Fibroblast of pulmonary artery (primary cell): ENCODE measurements at regions not wholly inside any gene's neighbourhood (a gene's known extent, or its start where the extent isn't known, plus 50 kb on each side); places are given as distances from the start of the nearest gene placed in this dataset.

Experiments used
- DNase-seq: peaks from one replicate; pipeline ENCODE4 v3.0.0-alpha.2; 2010; ENCODE audit warnings: low read depth
- H3K4me3 ChIP-seq: replicated peaks from 2 replicates; pipeline ENCODE4 v1.5.1; 2011; ENCODE audit warnings: low read depth, mild to moderate bottlenecking, control low read depth, low read length, moderate library complexity
- TF ChIP-seq, protein P1 (sequence below): IDR thresholded peaks from 2 replicates; pipeline ENCODE4 v1.5.1; 2011; ENCODE audit warnings: mild to moderate bottlenecking, control low read depth, low read length, inconsistent platforms; ENCODE audit errors: missing control alignments

DNA sequence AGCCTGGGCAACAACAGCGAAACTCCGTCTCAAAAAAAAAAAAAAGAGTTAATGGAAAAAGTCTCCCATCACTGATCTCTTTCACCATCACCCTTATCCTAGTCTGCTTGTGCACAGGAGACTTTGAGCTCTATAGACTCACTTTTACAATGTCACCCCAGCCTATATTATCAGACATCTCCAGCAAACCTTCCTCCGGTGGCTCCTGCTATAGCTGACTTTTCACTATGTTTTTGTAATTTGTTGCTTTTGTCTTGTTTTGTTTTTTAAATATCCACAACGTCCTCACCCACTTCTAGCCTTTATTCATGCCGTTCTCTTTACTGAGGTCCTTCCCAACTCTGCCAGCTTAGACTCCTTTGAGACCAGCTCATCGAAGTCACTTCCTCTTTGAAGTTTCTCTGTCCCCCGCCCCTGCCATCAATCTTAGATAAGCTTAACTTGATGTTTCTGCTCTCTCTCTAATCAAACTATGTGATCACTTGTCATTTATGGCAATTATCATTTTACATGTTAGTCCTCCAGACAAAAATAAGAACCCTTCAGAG, 82.7 kb upstream of the CHD2 start:
- no peak for DNase-seq
- TF ChIP-seq, protein P1, sequence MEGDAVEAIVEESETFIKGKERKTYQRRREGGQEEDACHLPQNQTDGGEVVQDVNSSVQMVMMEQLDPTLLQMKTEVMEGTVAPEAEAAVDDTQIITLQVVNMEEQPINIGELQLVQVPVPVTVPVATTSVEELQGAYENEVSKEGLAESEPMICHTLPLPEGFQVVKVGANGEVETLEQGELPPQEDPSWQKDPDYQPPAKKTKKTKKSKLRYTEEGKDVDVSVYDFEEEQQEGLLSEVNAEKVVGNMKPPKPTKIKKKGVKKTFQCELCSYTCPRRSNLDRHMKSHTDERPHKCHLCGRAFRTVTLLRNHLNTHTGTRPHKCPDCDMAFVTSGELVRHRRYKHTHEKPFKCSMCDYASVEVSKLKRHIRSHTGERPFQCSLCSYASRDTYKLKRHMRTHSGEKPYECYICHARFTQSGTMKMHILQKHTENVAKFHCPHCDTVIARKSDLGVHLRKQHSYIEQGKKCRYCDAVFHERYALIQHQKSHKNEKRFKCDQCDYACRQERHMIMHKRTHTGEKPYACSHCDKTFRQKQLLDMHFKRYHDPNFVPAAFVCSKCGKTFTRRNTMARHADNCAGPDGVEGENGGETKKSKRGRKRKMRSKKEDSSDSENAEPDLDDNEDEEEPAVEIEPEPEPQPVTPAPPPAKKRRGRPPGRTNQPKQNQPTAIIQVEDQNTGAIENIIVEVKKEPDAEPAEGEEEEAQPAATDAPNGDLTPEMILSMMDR: no peak
- H3K4me3 ChIP-seq: no peak overlapping the region

DNA sequence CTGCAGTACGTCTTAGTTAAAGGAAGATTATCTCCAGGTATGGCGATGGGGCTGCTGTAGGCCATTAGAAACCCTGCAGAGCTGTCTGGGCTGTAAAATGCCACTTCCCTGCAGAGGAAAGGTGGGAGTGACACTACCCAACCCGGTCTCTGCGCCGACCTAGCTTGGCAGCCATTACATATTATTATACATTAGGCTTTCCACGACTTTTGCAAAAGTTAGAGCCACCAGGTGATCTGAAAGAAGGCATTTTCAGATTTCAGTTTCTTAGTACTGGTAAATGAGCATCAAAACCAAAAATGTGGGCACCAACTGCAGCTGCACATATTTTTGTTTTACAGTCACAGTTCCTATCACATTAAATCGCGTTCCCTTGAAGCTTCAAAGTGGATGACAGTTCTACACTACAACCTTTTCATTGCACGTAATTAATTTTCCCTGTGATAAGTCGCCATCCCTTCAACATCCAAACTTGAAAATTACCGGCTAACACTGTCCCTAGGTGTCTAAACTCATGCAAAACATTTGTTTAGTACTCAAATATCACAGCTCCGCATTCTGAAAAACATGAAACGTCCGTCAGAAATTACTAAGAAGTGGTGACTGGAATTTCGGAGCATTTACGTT, 81.4 kb upstream of the CHD2 start:
- DNase-seq: no peak
- TF ChIP-seq, protein P1: no peak
- H3K4me3 ChIP-seq: no peak overlapping the region

DNA sequence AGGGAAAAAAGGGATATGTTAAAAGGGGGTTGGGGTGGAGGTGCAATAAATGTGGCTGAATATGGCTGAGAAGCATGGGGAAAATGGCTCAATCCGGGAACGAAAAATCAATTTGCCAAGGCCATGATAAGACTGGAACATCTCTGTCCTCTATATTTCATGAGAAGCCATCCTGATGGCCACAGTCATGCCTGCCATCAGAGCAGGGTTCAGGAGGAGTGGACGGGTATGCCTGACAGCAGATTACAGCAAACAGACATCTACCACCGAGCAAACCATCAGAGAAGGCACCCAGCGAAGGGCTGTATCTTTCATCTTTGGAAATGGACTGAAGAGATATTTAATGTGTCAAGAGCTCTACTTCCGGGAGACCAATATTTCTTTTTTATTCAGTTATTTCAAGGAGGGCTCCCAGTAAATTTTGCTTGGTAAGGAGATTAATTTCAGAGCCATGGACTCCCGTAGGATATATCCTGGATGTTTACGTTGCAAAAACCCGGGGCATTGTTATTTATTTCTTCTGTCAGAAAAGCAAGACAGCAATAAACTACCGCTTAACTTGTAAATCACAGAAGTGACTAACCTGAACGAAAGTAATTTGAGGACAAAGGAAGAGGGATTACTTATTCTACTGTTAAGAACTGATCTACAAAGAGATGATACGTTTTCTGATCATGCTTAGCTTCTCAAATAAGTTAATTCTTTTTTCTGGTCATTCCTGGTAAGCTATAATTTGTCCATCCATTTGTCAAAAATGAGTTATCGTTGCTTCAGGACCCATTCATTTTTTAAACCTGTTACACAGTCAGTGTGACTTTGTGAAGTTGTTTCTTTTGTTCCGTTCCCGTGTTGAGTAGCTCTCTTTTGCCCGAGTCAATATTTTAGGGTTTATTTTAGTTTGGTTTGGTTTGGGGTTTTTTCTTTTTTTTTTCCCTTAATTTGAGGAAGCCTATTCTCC, 80.6 kb upstream of the CHD2 start:
- H3K4me3 ChIP-seq: peak overlapping the region; percentile 34
- no peak for DNase-seq
- TF ChIP-seq, protein P1: no peak

DNA sequence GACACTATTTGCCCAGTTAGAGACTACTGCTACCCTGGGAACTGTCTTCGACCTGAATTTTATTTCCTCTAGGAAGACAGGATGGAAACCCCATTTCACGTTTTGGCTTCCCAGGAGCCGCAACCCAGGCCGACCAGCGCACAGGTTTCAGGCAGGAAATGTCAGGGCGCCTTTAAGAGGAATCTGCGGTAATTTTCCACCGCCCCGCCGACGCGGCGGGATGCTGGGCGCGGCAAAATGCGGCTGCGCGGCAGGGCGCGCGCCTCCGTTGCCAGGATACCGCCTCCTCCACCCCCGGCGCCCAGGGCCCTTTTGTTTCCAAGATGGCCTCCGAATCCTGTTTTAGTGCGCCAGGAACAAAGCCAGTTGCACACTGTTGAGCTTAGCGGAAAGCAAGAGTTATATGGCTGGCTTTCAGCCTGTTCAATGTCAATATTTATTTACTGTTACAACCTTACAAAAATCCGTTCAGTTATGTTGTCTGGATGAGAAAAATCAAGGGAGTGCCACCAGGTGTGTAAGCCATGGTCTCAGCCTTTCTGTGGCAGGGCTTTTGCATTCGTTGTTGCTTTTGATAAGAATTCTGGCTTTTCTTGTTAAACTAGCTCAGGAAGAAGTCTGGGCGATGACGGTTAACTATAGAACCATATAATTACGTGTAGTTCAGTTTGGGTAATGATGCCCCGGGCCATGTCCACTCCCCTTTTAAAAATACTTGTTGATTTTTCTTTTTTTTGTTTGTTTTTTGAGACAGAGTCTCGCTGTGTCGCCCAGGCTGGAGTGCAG, 79.7 kb upstream of the CHD2 start:
- peak; percentile 92 for DNase-seq
- peak overlapping the region; percentile 34 for H3K4me3 ChIP-seq
- TF ChIP-seq, protein P1: no peak

DNA sequence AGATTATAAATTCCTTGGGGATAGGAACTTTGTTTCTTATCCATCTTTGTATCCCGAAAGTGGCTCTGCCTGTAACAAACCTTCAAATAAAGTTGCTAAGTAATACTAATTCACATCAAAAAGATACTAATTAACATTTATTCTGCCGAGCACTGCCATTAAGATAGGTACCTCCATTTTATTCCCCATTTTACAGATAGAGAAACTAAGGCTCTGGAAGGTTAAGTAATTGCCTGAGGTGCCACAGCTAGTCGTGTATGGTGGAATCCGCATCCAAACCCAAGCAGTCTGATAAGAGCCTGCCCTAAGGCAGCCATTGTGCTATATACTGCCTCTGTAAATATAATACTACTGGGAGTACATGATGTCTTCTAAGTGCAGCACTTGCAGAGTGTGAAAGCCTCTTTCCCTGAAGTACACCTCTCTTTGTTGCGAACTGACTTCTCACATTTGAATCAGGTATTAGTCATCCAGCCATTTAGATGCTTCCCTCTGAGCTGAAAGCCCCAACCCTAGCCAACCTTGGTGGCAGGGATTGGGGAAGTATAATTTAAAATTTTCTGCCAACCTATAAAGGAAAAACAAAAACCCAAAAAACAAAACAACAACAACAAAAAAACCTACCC, 78.5 kb upstream of the CHD2 start:
- H3K4me3 ChIP-seq: no peak overlapping the region
- TF ChIP-seq, protein P1: no peak
- no peak for DNase-seq
